PC-9 (cell line): ENCODE measurements at regions not wholly inside any gene's neighbourhood (a gene's known extent, or its start where the extent isn't known, plus 50 kb on each side); places are given as distances from the start of the nearest gene placed in this dataset.
A peak's percentile ranks its signal among the peaks of the same experiment; 100 is the strongest.

Source experiments
- BruUV-seq: library from RNA; stranded (reverse); fragments of 400-500 nt; replicated peaks from 2 replicates; lab custom pipeline; 2021; lab: Mats Ljungman, UMichigan
- CTCF ChIA-PET: fragments of 300-600 bp; sonication (Branson Sonifier 250); formaldehyde crosslinking; loops from one replicate; lab custom pipeline; 2022; ENCODE audit warnings: antibody characterized with exemption; lab: Charles Lee
- POLR2A ChIA-PET: fragments of 300-600 bp; sonication (Branson Sonifier 250); formaldehyde crosslinking; loops from one replicate; lab custom pipeline; 2022; ENCODE audit warnings: antibody characterized with exemption; ENCODE audit not compliant: unreplicated experiment; lab: Charles Lee
- DNase-seq, 2 experiments: peaks; one replicate each; pipeline versions ENCODE4 v3.0.0 to v3.0.0-alpha.2; 2015 to 2022; ENCODE audit warnings: mixed read lengths in 1 of 2
- H2AFZ ChIP-seq: fragments of 200-600 bp; sonication (generic); 2 replicates; pipeline ENCODE4 v1.8.1; 2017; ENCODE audit warnings: antibody characterized with exemption
- H3F3A ChIP-seq: fragments of 200-600 bp; sonication (generic); 2 replicates; pipeline ENCODE4 v1.8.1; 2017; ENCODE audit warnings: antibody characterized with exemption, mild to moderate bottlenecking, low read depth; ENCODE audit not compliant: insufficient read depth
- H3K27ac ChIP-seq: fragments of 200-600 bp; sonication (generic); 2 replicates; pipeline ENCODE4 v1.6.1; 2016; ENCODE audit warnings: mixed run types
- H3K27me3 ChIP-seq: fragments of 200-600 bp; sonication (generic); 2 replicates; pipeline ENCODE4 v1.6.1; 2016; ENCODE audit warnings: low read depth, mixed run types; ENCODE audit not compliant: insufficient read depth
- H3K36me3 ChIP-seq: fragments of 200-600 bp; sonication (generic); 2 replicates; pipeline ENCODE4 v1.6.1; 2016; ENCODE audit warnings: low read depth, mixed run types
- H3K4me1 ChIP-seq: fragments of 200-600 bp; sonication (generic); replicated peaks from 2 replicates; pipeline ENCODE4 v1.6.1; 2016; ENCODE audit warnings: mixed run types; ENCODE audit not compliant: insufficient read depth
- H3K4me2 ChIP-seq: fragments of 200-600 bp; sonication (generic); 2 replicates; pipeline ENCODE4 v1.6.1; 2017; ENCODE audit warnings: mixed run types
- H3K4me3 ChIP-seq: fragments of 200-600 bp; sonication (generic); 2 replicates; pipeline ENCODE4 v1.6.1; 2016; ENCODE audit warnings: mixed run types
- H3K79me2 ChIP-seq: fragments of 200-600 bp; sonication (generic); 2 replicates; pipeline ENCODE4 v1.6.1; 2017; ENCODE audit warnings: low read depth, mixed run types
- H3K9me2 ChIP-seq: fragments of 200-600 bp; sonication (generic); 2 replicates; pipeline ENCODE4 v1.8.1; 2017; ENCODE audit warnings: mild to moderate bottlenecking; ENCODE audit not compliant: insufficient read depth
- H3K9me3 ChIP-seq: fragments of 200-600 bp; sonication (generic); 2 replicates; pipeline ENCODE4 v1.8.1; 2016; ENCODE audit warnings: low read depth; ENCODE audit not compliant: insufficient read depth
- H4K20me1 ChIP-seq: fragments of 200-600 bp; sonication (generic); 2 replicates; pipeline ENCODE4 v1.8.1; 2017; ENCODE audit not compliant: insufficient read depth
- EZH2 ChIP-seq: fragments of 200-600 bp; sonication (generic); IDR thresholded peaks from 2 replicates; pipeline ENCODE4 v1.8.0; 2017; ENCODE audit warnings: antibody characterized with exemption, low read depth
- intact Hi-C: fragments of 100-400 bp; cut with micrococcal nuclease; formaldehyde crosslinking; loops from one replicate; pipeline ENCODE4 v1.10.0; 2022; ENCODE audit not compliant: unreplicated experiment
- TF ChIP-seq, protein P1 (sequence below): fragments of 200-600 bp; sonication (generic); conservative IDR thresholded peaks from 2 replicates; pipeline ENCODE4 v1.6.1; 2017; ENCODE audit warnings: mixed run types, antibody characterized with exemption, mild to moderate bottlenecking, moderate library complexity

DNA sequence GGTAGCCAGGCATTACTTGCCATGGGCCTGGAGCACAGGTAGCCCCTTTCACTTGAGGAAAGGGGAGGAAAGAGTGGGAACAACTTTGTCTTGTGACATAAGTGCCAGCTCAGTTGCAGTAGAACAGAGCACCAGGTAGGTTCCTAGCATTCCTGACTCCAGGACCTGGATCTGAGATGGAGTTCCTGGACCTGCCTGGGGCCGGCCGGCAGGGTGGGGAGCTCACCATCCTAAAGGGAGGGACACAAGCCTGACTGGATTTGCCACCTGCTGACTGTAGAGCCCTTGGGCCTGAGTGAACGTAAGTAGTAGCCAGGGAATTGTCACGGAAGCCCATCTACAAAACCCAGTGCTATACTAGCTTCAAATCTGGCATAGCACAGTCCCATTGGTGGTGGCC is 653.3 kb upstream of the CDH6 start:
- H3F3A ChIP-seq: no peaks in the 10 kb centered on the region
- H3K4me2 ChIP-seq: no peak overlapping the region
- no peaks in the 10 kb centered on the region for H3K9me2 ChIP-seq
- no peak overlapping the region for H3K27ac ChIP-seq
- DNase-seq: no peak
- no peaks in the 10 kb centered on the region for H3K9me3 ChIP-seq
- no TSS peak for BruUV-seq
- no peak overlapping the region for H2AFZ ChIP-seq
- H3K4me1 ChIP-seq: no peaks in the 10 kb centered on the region
- intact Hi-C loops: no loop called here
- H3K79me2 ChIP-seq: no peaks in the 10 kb centered on the region
- H3K36me3 ChIP-seq: no peaks in the 10 kb centered on the region
- no peaks in the 10 kb centered on the region for H3K27me3 ChIP-seq
- POLR2A ChIA-PET: no interaction called here
- CTCF ChIA-PET: no interaction called here
- no peak overlapping the region for H3K4me3 ChIP-seq
- H4K20me1 ChIP-seq: no peaks in the 10 kb centered on the region
- TF ChIP-seq, protein P1, sequence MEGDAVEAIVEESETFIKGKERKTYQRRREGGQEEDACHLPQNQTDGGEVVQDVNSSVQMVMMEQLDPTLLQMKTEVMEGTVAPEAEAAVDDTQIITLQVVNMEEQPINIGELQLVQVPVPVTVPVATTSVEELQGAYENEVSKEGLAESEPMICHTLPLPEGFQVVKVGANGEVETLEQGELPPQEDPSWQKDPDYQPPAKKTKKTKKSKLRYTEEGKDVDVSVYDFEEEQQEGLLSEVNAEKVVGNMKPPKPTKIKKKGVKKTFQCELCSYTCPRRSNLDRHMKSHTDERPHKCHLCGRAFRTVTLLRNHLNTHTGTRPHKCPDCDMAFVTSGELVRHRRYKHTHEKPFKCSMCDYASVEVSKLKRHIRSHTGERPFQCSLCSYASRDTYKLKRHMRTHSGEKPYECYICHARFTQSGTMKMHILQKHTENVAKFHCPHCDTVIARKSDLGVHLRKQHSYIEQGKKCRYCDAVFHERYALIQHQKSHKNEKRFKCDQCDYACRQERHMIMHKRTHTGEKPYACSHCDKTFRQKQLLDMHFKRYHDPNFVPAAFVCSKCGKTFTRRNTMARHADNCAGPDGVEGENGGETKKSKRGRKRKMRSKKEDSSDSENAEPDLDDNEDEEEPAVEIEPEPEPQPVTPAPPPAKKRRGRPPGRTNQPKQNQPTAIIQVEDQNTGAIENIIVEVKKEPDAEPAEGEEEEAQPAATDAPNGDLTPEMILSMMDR: no peak
- no peak for TF ChIP-seq EZH2

DNA sequence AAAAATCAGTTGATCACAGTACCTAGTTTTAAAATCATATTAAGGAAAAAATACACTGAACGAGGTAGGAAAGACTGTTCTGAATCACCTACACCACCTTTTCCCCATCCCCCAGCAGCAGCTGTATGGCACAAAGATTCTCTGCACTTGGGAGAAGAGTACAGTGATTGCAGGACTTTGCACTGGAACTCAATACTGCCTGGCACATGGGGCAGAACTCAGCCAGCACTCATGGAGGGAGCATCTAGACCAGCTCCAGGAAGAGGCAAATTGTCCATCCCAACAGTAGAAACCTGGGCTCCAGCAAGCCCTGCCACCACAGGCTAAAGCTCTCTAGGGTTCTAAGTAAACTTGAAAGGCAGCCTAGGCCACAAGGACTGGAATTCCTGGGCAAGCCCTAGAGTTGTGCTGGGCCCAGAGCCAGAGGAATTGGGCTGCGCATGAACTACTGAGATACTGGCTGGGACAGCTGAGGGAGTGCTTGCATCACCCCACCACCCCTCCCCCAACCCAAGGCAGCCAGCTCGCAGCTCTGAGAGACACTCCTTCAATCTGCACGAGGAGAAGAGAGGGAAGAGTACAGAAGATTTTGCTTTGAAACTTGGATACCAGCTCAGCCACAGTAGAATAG is 654.4 kb upstream of the CDH6 start:
- no peak overlapping the region for H3K4me2 ChIP-seq
- no peaks in the 10 kb centered on the region for H3K36me3 ChIP-seq
- intact Hi-C loops: no loop called here
- no TSS peak for BruUV-seq
- no peak overlapping the region for H3K4me3 ChIP-seq
- H3K79me2 ChIP-seq: no peaks in the 10 kb centered on the region
- no peak overlapping the region for H3K27ac ChIP-seq
- H4K20me1 ChIP-seq: no peaks in the 10 kb centered on the region
- peak in 1 of 2 experiments; percentile 5 for DNase-seq
- ChIA-PET POLR2A (no interaction called here), CTCF (no interaction called here)
- H3F3A ChIP-seq: no peaks in the 10 kb centered on the region
- no peaks in the 10 kb centered on the region for H3K9me3 ChIP-seq
- H3K27me3 ChIP-seq: no peaks in the 10 kb centered on the region
- H2AFZ ChIP-seq: no peak overlapping the region
- H3K9me2 ChIP-seq: no peaks in the 10 kb centered on the region
- TF ChIP-seq EZH2: no peak
- no peaks in the 10 kb centered on the region for H3K4me1 ChIP-seq

DNA sequence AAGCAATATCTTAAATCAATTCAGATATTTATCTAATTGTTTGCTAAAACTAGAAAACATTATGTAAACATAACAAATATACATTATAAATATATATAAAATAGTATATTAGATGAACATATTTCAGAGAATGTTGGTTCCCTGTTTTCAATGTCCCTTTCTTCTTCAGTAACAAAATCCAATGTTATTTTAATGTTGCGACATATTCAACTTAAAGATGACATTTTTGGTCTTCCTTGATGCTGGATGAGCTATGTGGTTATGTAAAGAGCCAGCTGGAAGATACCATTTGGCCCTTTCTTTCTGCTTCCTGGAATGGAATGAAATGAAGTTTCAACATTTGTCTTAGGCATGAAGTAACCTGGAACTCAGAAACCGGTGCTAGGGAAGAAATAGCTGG is 668.1 kb upstream of the CDH6 start:
- TF ChIP-seq, protein P1: no peak
- no peak for TF ChIP-seq EZH2
- H3K36me3 ChIP-seq: no peaks in the 10 kb centered on the region
- no peak overlapping the region for H3K4me3 ChIP-seq
- no peaks in the 10 kb centered on the region for H3K4me1 ChIP-seq
- no peaks in the 10 kb centered on the region for H3F3A ChIP-seq
- H2AFZ ChIP-seq: no peak overlapping the region
- no peaks in the 10 kb centered on the region; the same call in 1 of the 2 replicates for H4K20me1 ChIP-seq
- DNase-seq: no peak
- H3K9me3 ChIP-seq: no peaks in the 10 kb centered on the region
- intact Hi-C loops: no loop called here
- H3K27me3 ChIP-seq: no peaks in the 10 kb centered on the region
- no peak overlapping the region for H3K27ac ChIP-seq
- no peaks in the 10 kb centered on the region for H3K79me2 ChIP-seq
- no peak overlapping the region for H3K4me2 ChIP-seq
- BruUV-seq: no TSS peak
- CTCF ChIA-PET: no interaction called here
- no peaks in the 10 kb centered on the region for H3K9me2 ChIP-seq
- POLR2A ChIA-PET: no interaction called here

DNA sequence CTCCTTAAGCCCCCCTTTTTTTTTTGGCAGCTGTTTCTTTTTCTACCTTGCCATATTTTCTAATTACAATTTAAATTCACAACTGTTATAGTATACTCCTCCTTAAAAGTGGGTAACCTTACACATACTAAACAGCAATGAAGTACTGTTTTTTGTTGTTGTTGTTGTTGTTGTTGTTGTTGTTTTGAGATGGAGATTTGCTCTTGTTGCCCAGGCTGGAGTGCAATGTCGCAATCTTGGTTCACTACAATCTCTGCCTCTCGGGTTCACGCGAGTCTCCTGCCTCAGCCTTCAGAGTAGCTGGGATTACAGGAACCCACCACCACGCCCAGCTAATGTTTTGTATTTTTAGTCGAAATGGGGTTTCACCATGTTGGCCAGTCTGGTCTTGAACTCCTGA is 669.1 kb upstream of the CDH6 start:
- no peak overlapping the region for H3K27ac ChIP-seq
- POLR2A ChIA-PET: no interaction called here
- CTCF ChIA-PET: no interaction called here
- BruUV-seq: no TSS peak
- H3K4me1 ChIP-seq: no peaks in the 10 kb centered on the region
- H3K36me3 ChIP-seq: no peaks in the 10 kb centered on the region
- no peaks in the 10 kb centered on the region; the same call in 1 of the 2 replicates for H4K20me1 ChIP-seq
- H3F3A ChIP-seq: no peaks in the 10 kb centered on the region
- no peaks in the 10 kb centered on the region for H3K79me2 ChIP-seq
- intact Hi-C loops: no loop called here
- H3K27me3 ChIP-seq: no peaks in the 10 kb centered on the region
- TF ChIP-seq, protein P1: no peak
- no peak for TF ChIP-seq EZH2
- H3K4me2 ChIP-seq: no peak overlapping the region
- H3K4me3 ChIP-seq: no peak overlapping the region
- no peaks in the 10 kb centered on the region for H3K9me2 ChIP-seq
- H3K9me3 ChIP-seq: no peaks in the 10 kb centered on the region
- no peak for DNase-seq
- H2AFZ ChIP-seq: no peak overlapping the region
